ENCODE measurements at regions not wholly inside any gene's neighbourhood (a gene's known extent, or its start where the extent isn't known, plus 50 kb on each side); places are given as distances from the start of the nearest gene placed in this dataset.
"Not testable (repeated sequence)": the region's sequence is repeated elsewhere in the genome, so short reads cannot be mapped to it uniquely, and the experiment has no call there.

DNA sequence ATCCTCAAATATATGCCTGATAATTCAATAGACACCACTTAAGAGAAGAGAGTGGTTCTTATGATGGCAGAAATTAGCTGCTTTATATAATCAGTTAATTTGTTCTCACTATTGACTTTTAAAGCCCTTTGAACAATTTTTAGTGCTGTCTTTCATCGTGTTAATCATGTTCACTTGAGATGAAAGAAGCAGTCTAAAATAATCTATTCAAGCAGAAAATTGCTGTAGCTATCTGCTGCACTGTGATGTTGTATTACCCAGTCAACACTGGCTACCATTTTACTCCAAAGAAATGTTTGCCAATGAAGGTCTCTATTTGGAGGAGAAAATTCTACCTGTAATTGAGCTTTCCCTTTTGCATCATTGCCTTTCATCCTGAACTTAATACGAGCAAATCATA lies 459.8 kb upstream of the FSIP2 start:
- no peak overlapping the region for H3K4me3 ChIP-seq (ENCODE audit: low read length in 3 of 3)
- intact Hi-C loops (cut with DNase I), result no loop called here
- H3K4me1 ChIP-seq (ENCODE audit: control insufficient read depth in 2 of 3, insufficient read depth in 2 of 3, low read depth in 1 of 3, low read length in 3 of 3), result no peaks in the 10 kb centered on the region
- H3K27me3 ChIP-seq (ENCODE audit: control insufficient read depth, insufficient read depth, low read length), result no peaks in the 10 kb centered on the region
- no peaks in the 10 kb centered on the region for H3K36me3 ChIP-seq (ENCODE audit: control insufficient read depth in 2 of 3, insufficient read depth in 3 of 3, low read length in 3 of 3)
- FAIRE-seq, result no peak
- no peak for TF ChIP-seq CTCF (IDR thresholded peaks at IDR 0.05; ENCODE audit: borderline replicate concordance, extremely low read depth, insufficient read depth)
- H3K27ac ChIP-seq (ENCODE audit: low read depth in 2 of 2, low read length in 2 of 2), result no peak overlapping the region
- DNase-seq, result no peak
- H3K9ac ChIP-seq (ENCODE audit: low read length in 3 of 3), result no peak overlapping the region
- no peaks in the 10 kb centered on the region for H3K9me3 ChIP-seq (ENCODE audit: control insufficient read depth in 2 of 3, insufficient read depth in 1 of 3, low read length in 3 of 3)

- Histone ChIP-seq H3K4me3 (ENCODE audit: low read length in 3 of 3) (no peak overlapping the region), H3K27me3 (ENCODE audit: control insufficient read depth, insufficient read depth, low read length) (no peaks in the 10 kb centered on the region), H3K27ac (ENCODE audit: low read depth in 2 of 2, low read length in 2 of 2) (no peak overlapping the region), H3K9me3 (ENCODE audit: control insufficient read depth in 2 of 3, insufficient read depth in 1 of 3, low read length in 3 of 3) (no peaks in the 10 kb centered on the region), H3K9ac (ENCODE audit: low read length in 3 of 3) (no peak overlapping the region), H3K4me1 (ENCODE audit: control insufficient read depth in 2 of 3, insufficient read depth in 2 of 3, low read depth in 1 of 3, low read length in 3 of 3) (no peaks in the 10 kb centered on the region), H3K36me3 (ENCODE audit: control insufficient read depth in 2 of 3, insufficient read depth in 3 of 3, low read length in 3 of 3) (no peaks in the 10 kb centered on the region)
- FAIRE-seq (peak; percentile 72), DNase-seq (peak in 1 of 5 donors; percentile 17)
- intact Hi-C loops (cut with DNase I), result no loop called here
- peak; percentile 24 for TF ChIP-seq CTCF (IDR thresholded peaks at IDR 0.05; ENCODE audit: borderline replicate concordance, extremely low read depth, insufficient read depth)
Measured at GRCh38 chr2:185279999-185280398, 458.6 kb upstream of the FSIP2 start.

- FAIRE-seq (no peak), DNase-seq (no peak)
- intact Hi-C loops (cut with DNase I), result no loop called here
- H3K4me3 ChIP-seq (ENCODE audit: low read length in 3 of 3), result no peak overlapping the region
- no peaks in the 10 kb centered on the region for H3K27me3 ChIP-seq (ENCODE audit: control insufficient read depth, insufficient read depth, low read length)
- no peak overlapping the region for H3K9ac ChIP-seq (ENCODE audit: low read length in 3 of 3)
- H3K4me1 ChIP-seq (ENCODE audit: control insufficient read depth in 2 of 3, insufficient read depth in 2 of 3, low read depth in 1 of 3, low read length in 3 of 3), result no peaks in the 10 kb centered on the region
- no peak overlapping the region for H3K27ac ChIP-seq (ENCODE audit: low read depth in 2 of 2, low read length in 2 of 2)
- no peaks in the 10 kb centered on the region for H3K36me3 ChIP-seq (ENCODE audit: control insufficient read depth in 2 of 3, insufficient read depth in 3 of 3, low read length in 3 of 3)
- no peak for TF ChIP-seq CTCF (IDR thresholded peaks at IDR 0.05; ENCODE audit: borderline replicate concordance, extremely low read depth, insufficient read depth)
- H3K9me3 ChIP-seq (ENCODE audit: control insufficient read depth in 2 of 3, insufficient read depth in 1 of 3, low read length in 3 of 3), result no peaks in the 10 kb centered on the region
Measured at GRCh38 chr2:185284696-185285095, 453.9 kb upstream of the FSIP2 start.

DNA sequence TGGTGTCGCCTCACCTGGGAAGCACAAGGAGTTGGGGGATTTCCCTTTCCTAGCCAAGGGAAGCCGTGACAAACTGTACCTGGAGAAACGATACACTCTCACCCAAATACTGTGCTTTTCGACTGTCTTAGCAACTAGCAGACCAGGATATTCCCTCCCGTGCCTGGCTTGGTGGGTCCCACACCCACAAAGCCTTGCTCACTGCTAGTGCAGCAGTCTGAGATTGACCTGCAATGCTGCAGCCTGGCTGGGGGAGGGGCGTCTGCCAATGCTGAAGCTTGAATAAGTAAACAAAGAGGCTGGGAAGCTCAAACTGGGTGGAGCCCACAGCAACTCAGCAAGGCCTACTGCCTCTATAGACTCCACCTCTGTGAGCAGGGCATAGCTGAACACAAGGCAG lies 448.6 kb upstream of the FSIP2 start:
- H3K9ac ChIP-seq (ENCODE audit: low read length in 3 of 3); H3K4me3 ChIP-seq (ENCODE audit: low read length in 3 of 3); H3K27me3 ChIP-seq (ENCODE audit: control insufficient read depth, insufficient read depth, low read length); intact Hi-C loops (cut with DNase I); H3K4me1 ChIP-seq (ENCODE audit: control insufficient read depth in 2 of 3, insufficient read depth in 2 of 3, low read depth in 1 of 3, low read length in 3 of 3); H3K36me3 ChIP-seq (ENCODE audit: control insufficient read depth in 2 of 3, insufficient read depth in 3 of 3, low read length in 3 of 3); H3K27ac ChIP-seq (ENCODE audit: low read depth in 2 of 2, low read length in 2 of 2); FAIRE-seq; H3K9me3 ChIP-seq (ENCODE audit: control insufficient read depth in 2 of 3, insufficient read depth in 1 of 3, low read length in 3 of 3): not testable (repeated sequence)
- peak in 3 of 5 donors; percentile 4 to 35 (median 29) for DNase-seq

Data from kidney (tissue), 13 donors.